ENCODE measurements at regions not wholly inside any gene's neighbourhood (a gene's known extent, or its start where the extent isn't known, plus 50 kb on each side); places are given as distances from the start of the nearest gene placed in this dataset.

DNA sequence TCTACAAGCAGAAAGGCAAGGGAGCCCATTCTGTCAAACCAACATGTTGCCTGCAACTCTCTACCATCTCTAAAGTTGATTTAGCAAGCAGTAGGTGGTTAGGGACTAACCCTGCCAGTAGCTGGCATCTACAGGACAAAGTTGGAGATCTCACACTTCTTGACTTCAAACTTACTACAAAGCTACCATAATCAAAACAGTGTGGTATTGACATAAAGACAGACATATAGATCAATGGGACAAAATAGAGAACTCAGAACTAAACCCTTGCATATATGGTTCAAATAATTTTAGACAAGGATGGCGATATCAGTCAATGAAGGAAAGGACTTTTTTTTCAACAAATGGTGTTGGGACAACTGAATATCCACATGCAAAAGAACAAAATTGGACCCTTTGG is 84.9 kb downstream of the MAP3K8 start:
- 61 to 76% methylated on average over 1 of the region's 1 CpG for WGBS, 2 experiments (ENCODE audit: low coverage in 1 of 2, low lambda C conversion rate in 2 of 2, missing lambda C conversion rate in 2 of 2)
- Histone ChIP-seq H3K79me2 (ENCODE audit: insufficient read depth) (no peaks in the 10 kb centered on the region), H3K27ac (no peak overlapping the region), H3K36me3 (ENCODE audit: low read depth) (no peaks in the 10 kb centered on the region), H3K9me2 (ENCODE audit: insufficient read depth) (no peaks in the 10 kb centered on the region), H3F3A (ENCODE audit: insufficient read depth) (no peaks in the 10 kb centered on the region), H3K9ac (no peak overlapping the region), H3K4me2 (ENCODE audit: unreplicated experiment) (no peak overlapping the region), H3K27me3 (replicated peaks; ENCODE audit: insufficient read depth) (no peaks in the 10 kb centered on the region), H3K9me3 (ENCODE audit: low read depth) (no peaks in the 10 kb centered on the region), H2AFZ (no peak overlapping the region), H4K20me1 (ENCODE audit: insufficient read depth) (no peaks in the 10 kb centered on the region), H3K4me1 (ENCODE audit: insufficient read depth) (no peaks in the 10 kb centered on the region), H3K4me3 (no peak overlapping the region)
- in situ Hi-C loops (cut with MboI): no loop called here
- no peak for TF ChIP-seq EZH2phosphoT487 (IDR thresholded peaks at IDR 0.05; ENCODE audit: insufficient read depth, low read depth)
- TF ChIP-seq EZH2 (IDR thresholded peaks at IDR 0.05; ENCODE audit: insufficient read depth, poor library complexity, severe bottlenecking): no peak
- no peak for DNase-seq

All from GM23248 (cell line).